ENCODE measurements at regions not wholly inside any gene's neighbourhood (a gene's known extent, or its start where the extent isn't known, plus 50 kb on each side); places are given as distances from the start of the nearest gene placed in this dataset.

DNA sequence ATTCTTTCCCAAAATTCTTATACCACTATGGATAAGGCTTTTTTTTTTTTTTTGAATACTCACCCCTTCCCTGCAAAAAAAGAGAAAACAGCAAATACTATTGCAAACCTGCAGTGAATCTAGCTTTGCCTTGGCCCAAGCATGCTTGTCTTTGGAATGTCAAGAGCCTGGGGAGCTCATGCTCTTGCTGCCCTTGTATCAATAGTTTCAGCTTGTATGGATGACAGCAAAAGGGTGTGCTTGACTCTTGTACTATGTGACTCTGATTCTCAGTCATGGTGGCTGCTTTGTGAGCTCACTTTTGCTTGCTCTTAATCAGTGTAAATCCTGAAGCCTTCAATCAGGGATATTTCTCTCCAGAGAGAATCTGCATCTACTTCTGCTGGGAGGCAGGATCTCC, 149.2 kb downstream of the EMP1 start (continued):
- TF ChIP-seq, protein P1, sequence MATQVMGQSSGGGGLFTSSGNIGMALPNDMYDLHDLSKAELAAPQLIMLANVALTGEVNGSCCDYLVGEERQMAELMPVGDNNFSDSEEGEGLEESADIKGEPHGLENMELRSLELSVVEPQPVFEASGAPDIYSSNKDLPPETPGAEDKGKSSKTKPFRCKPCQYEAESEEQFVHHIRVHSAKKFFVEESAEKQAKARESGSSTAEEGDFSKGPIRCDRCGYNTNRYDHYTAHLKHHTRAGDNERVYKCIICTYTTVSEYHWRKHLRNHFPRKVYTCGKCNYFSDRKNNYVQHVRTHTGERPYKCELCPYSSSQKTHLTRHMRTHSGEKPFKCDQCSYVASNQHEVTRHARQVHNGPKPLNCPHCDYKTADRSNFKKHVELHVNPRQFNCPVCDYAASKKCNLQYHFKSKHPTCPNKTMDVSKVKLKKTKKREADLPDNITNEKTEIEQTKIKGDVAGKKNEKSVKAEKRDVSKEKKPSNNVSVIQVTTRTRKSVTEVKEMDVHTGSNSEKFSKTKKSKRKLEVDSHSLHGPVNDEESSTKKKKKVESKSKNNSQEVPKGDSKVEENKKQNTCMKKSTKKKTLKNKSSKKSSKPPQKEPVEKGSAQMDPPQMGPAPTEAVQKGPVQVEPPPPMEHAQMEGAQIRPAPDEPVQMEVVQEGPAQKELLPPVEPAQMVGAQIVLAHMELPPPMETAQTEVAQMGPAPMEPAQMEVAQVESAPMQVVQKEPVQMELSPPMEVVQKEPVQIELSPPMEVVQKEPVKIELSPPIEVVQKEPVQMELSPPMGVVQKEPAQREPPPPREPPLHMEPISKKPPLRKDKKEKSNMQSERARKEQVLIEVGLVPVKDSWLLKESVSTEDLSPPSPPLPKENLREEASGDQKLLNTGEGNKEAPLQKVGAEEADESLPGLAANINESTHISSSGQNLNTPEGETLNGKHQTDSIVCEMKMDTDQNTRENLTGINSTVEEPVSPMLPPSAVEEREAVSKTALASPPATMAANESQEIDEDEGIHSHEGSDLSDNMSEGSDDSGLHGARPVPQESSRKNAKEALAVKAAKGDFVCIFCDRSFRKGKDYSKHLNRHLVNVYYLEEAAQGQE (IDR thresholded peaks at IDR 0.05), result no peak

DNA sequence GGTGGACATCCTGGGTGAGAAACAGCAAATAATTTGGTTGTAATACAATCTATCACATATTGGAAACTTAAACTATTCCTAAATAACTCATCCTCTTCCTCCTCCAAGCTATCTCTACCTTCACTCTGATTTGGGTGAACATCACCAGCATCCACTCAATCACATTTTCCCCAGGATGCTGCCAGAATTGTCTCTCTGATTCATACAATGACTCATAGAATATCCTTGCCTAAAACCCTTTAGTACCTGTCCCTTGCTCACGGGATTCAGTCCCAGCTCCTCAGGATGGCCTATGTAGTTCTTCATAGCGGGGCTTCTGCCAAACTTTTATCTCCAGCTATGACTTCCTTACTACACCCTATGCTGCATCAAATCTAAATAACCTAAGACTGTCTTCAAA, 146.8 kb downstream of the EMP1 start:
- WGBS, result 66% methylated on average over 2 of the region's 2 CpGs
- Histone ChIP-seq H3K4me3 (ENCODE audit: low read depth in 1 of 3, low read length in 3 of 3) (no peak overlapping the region), H3K27me3 (ENCODE audit: control insufficient read depth in 4 of 4, insufficient read depth in 4 of 4, low read length in 3 of 4) (peaks cover 0 to 5% (median under 1%) of the 10 kb centered on the region in 4 donors), H3K27ac (ENCODE audit: low read depth in 1 of 2, low read length in 2 of 2) (no peak overlapping the region), H3K36me3 (ENCODE audit: control insufficient read depth in 4 of 4, insufficient read depth in 3 of 4, low read depth in 1 of 4, low read length in 3 of 4) (no peaks in the 10 kb centered on the region), H3K9ac (ENCODE audit: low read depth in 1 of 2, low read length in 2 of 2) (no peak overlapping the region), H3K4me1 (ENCODE audit: control insufficient read depth in 4 of 4, insufficient read depth in 4 of 4, low read length in 3 of 4) (no peaks in the 10 kb centered on the region), H3K9me3 (ENCODE audit: control insufficient read depth in 4 of 4, low read length in 3 of 4) (no peaks in the 10 kb centered on the region)
- DNase-seq (ENCODE audit: low spot score), result no peak
- TF ChIP-seq, protein P2, sequence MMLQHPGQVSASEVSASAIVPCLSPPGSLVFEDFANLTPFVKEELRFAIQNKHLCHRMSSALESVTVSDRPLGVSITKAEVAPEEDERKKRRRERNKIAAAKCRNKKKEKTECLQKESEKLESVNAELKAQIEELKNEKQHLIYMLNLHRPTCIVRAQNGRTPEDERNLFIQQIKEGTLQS (IDR thresholded peaks at IDR 0.05), result no peak
- no peak for TF ChIP-seq RXRA (IDR thresholded peaks at IDR 0.05)
- no peak for TF ChIP-seq FOXA2 (IDR thresholded peaks at IDR 0.05)
- TF ChIP-seq GABPA (IDR thresholded peaks at IDR 0.05 in 1 of 2, conservative IDR thresholded peaks at IDR 0.05 in 1 of 2), result no peak
- TF ChIP-seq SP1 (IDR thresholded peaks at IDR 0.05), result no peak

DNA sequence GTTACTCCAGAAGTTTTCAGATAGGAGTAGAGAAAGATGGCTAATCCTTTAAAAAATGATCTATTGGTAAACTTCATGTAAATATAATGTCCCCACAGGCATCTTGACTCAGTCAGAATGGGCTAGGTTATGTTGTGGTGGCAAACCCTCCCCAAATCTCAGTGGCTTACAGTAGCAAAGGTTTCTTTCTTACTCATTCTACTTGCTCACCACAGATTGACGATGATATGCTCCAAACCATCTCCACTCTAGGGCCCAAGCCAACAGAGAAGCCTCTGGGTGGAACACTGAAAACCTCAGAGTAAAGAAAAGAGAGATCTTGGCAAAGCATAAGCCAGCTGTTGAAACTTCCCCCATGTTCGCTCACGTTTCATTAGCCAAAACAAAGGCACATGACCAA, 146.4 kb downstream of the EMP1 start:
- no peak for DNase-seq (ENCODE audit: low spot score)
- TF ChIP-seq FOXA1 (IDR thresholded peaks at IDR 0.05), result no peak
- TF ChIP-seq, protein P3, sequence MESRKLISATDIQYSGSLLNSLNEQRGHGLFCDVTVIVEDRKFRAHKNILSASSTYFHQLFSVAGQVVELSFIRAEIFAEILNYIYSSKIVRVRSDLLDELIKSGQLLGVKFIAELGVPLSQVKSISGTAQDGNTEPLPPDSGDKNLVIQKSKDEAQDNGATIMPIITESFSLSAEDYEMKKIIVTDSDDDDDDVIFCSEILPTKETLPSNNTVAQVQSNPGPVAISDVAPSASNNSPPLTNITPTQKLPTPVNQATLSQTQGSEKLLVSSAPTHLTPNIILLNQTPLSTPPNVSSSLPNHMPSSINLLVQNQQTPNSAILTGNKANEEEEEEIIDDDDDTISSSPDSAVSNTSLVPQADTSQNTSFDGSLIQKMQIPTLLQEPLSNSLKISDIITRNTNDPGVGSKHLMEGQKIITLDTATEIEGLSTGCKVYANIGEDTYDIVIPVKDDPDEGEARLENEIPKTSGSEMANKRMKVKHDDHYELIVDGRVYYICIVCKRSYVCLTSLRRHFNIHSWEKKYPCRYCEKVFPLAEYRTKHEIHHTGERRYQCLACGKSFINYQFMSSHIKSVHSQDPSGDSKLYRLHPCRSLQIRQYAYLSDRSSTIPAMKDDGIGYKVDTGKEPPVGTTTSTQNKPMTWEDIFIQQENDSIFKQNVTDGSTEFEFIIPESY (IDR thresholded peaks at IDR 0.05), result no peak
- TF ChIP-seq HNF4A (conservative IDR thresholded peaks at IDR 0.05), result no peak
- TF ChIP-seq RAD21 (IDR thresholded peaks at IDR 0.05), result no peak
- no peak for TF ChIP-seq SP1 (IDR thresholded peaks at IDR 0.05)
- TF ChIP-seq FOXA2 (IDR thresholded peaks at IDR 0.05), result no peak
- Histone ChIP-seq H3K9ac (ENCODE audit: low read depth in 1 of 2, low read length in 2 of 2) (no peak overlapping the region), H3K4me3 (ENCODE audit: low read depth in 1 of 3, low read length in 3 of 3) (no peak overlapping the region), H3K9me3 (ENCODE audit: control insufficient read depth in 4 of 4, low read length in 3 of 4) (no peaks in the 10 kb centered on the region), H3K36me3 (ENCODE audit: control insufficient read depth in 4 of 4, insufficient read depth in 3 of 4, low read depth in 1 of 4, low read length in 3 of 4) (no peaks in the 10 kb centered on the region), H3K27ac (ENCODE audit: low read depth in 1 of 2, low read length in 2 of 2) (no peak overlapping the region), H3K4me1 (ENCODE audit: control insufficient read depth in 4 of 4, insufficient read depth in 4 of 4, low read length in 3 of 4) (no peaks in the 10 kb centered on the region), H3K27me3 (ENCODE audit: control insufficient read depth in 4 of 4, insufficient read depth in 4 of 4, low read length in 3 of 4) (peaks cover 0 to 5% (median under 1%) of the 10 kb centered on the region in 4 donors)
- 82% methylated on average over 3 of the region's 3 CpGs for WGBS

DNA sequence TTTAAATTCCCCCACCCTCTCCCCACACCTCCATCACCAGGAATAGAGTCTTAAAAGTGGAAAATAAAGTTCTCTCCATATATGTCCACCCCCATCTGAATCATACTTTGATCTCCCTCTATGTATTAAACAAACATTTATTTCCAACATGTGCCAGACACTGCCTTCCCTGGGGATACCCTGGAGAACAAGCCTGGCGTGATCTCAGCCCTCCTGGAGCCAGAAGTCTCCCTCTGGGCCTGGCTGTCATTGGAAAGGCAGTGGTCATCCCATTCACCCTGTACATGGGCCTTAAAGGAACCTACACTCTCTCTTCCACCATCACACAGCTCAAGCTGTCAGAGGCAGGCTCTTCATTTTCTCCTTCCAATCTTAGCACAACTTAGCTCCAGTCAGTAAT, 143.6 kb downstream of the EMP1 start:
- no peak overlapping the region for H3K4me3 ChIP-seq (ENCODE audit: low read depth in 1 of 3, low read length in 3 of 3)
- no peak overlapping the region for H3K9ac ChIP-seq (ENCODE audit: low read depth in 1 of 2, low read length in 2 of 2)
- peaks cover 0 to 3% (median under 1%) of the 10 kb centered on the region in 4 donors for H3K27me3 ChIP-seq (ENCODE audit: control insufficient read depth in 4 of 4, insufficient read depth in 4 of 4, low read length in 3 of 4)
- H3K27ac ChIP-seq (ENCODE audit: low read depth in 1 of 2, low read length in 2 of 2), result no peak overlapping the region
- WGBS, result 75% methylated on average over 1 of the region's 1 CpG
- DNase-seq (ENCODE audit: low spot score), result no peak
- no peaks in the 10 kb centered on the region for H3K9me3 ChIP-seq (ENCODE audit: control insufficient read depth in 4 of 4, low read length in 3 of 4)
- no peaks in the 10 kb centered on the region for H3K36me3 ChIP-seq (ENCODE audit: control insufficient read depth in 4 of 4, insufficient read depth in 3 of 4, low read depth in 1 of 4, low read length in 3 of 4)
- H3K4me1 ChIP-seq (ENCODE audit: control insufficient read depth in 4 of 4, insufficient read depth in 4 of 4, low read length in 3 of 4), result no peaks in the 10 kb centered on the region
- TF ChIP-seq TAF1 (conservative IDR thresholded peaks at IDR 0.05) (no peak), FOXA2 (IDR thresholded peaks at IDR 0.05) (no peak), JUND (IDR thresholded peaks at IDR 0.05) (no peak), HNF4A (conservative IDR thresholded peaks at IDR 0.05) (no peak), FOXA1 (IDR thresholded peaks at IDR 0.05) (no peak), NR2F2 (IDR thresholded peaks at IDR 0.05) (no peak), HNF4G (IDR thresholded peaks at IDR 0.05) (no peak)
- TF ChIP-seq, protein P3 (IDR thresholded peaks at IDR 0.05), result no peak
- TF ChIP-seq, protein P2 (IDR thresholded peaks at IDR 0.05), result no peak
- TF ChIP-seq, protein P1 (IDR thresholded peaks at IDR 0.05), result no peak

All from liver (tissue), 7 donors.